Liver (tissue), 3 donors: ENCODE measurements at regions not wholly inside any gene's neighbourhood (a gene's known extent, or its start where the extent isn't known, plus 50 kb on each side); places are given as distances from the start of the nearest gene placed in this dataset.

Experiments
- CTCF ChIP-seq: fragments of 150-350 bp; IDR thresholded peaks from 2 replicates; pipeline ENCODE4 v1.5.1; 2017; ENCODE audit warnings: improper control_type of control experiment, low read depth, low read length; ENCODE audit not compliant: missing input control
- EGR1 ChIP-seq, 2 donors: IDR thresholded peaks; 2 replicates each; pipeline ENCODE4 v1.6.1; 2016 to 2018; ENCODE audit warnings: antibody characterized with exemption in 2 of 2, low read depth in 2 of 2
- FOXA1 ChIP-seq: IDR thresholded peaks from 2 replicates; pipeline ENCODE4 v1.6.1; 2016; ENCODE audit warnings: antibody characterized with exemption
- GABPA ChIP-seq, 2 donors: IDR thresholded peaks in 1 of 2; conservative IDR thresholded peaks in 1 of 2; 2 replicates each; pipeline ENCODE4 v1.6.1; 2016; ENCODE audit warnings: antibody characterized with exemption in 2 of 2, mild to moderate bottlenecking in 1 of 2, moderate library complexity in 1 of 2
- JUND ChIP-seq, 2 donors: IDR thresholded peaks; 2 replicates each; pipeline ENCODE4 v1.6.1; 2016; ENCODE audit warnings: antibody characterized with exemption in 2 of 2
- MAX ChIP-seq: IDR thresholded peaks from 2 replicates; pipeline ENCODE4 v1.6.1; 2016; ENCODE audit warnings: antibody characterized with exemption
- RAD21 ChIP-seq, 2 donors: IDR thresholded peaks; 2 replicates each; pipeline ENCODE4 v1.6.1; 2016; ENCODE audit warnings: antibody characterized with exemption in 2 of 2, mild to moderate bottlenecking in 2 of 2
- REST ChIP-seq: IDR thresholded peaks from 2 replicates; pipeline ENCODE4 v1.6.1; 2016; ENCODE audit warnings: antibody characterized with exemption, mild to moderate bottlenecking
- SP1 ChIP-seq: IDR thresholded peaks from 2 replicates; pipeline ENCODE4 v1.6.1; 2018; ENCODE audit warnings: antibody characterized with exemption, mild to moderate bottlenecking
- TAF1 ChIP-seq: conservative IDR thresholded peaks from 2 replicates; pipeline ENCODE4 v1.6.1; 2016; ENCODE audit warnings: antibody characterized with exemption, mild to moderate bottlenecking
- ZBTB33 ChIP-seq: IDR thresholded peaks from 2 replicates; pipeline ENCODE4 v1.6.1; 2016; ENCODE audit warnings: antibody characterized with exemption
- donor health status: healthy.
- donor health status: healthy.

GRCh38 chr2:196558497-196558896, 81.0 kb upstream of the CCDC150 start:
- no peak for TF ChIP-seq CTCF
- no peak for TF ChIP-seq MAX
- TF ChIP-seq JUND (IDR thresholded peaks at IDR 0.05): no peak
- TF ChIP-seq FOXA1: no peak
- TF ChIP-seq REST: no peak
- TF ChIP-seq SP1: no peak
- TF ChIP-seq GABPA (IDR thresholded peaks at IDR 0.05 in 1 of 2, conservative IDR thresholded peaks at IDR 0.05 in 1 of 2): no peak
- TF ChIP-seq RAD21 (IDR thresholded peaks at IDR 0.05): no peak
- TF ChIP-seq ZBTB33: no peak
- no peak for TF ChIP-seq EGR1 (IDR thresholded peaks at IDR 0.05; ENCODE audit: low read depth in 2 of 2)
- TF ChIP-seq TAF1: no peak
